IMR-90 (cell line): ENCODE measurements at regions not wholly inside any gene's neighbourhood (a gene's known extent, or its start where the extent isn't known, plus 50 kb on each side); places are given as distances from the start of the nearest gene placed in this dataset.

Experiments used
- ATAC-seq: fragments of 200-7000 bp; cut with Tn5 transposase; 2 replicates; pipeline ENCODE4 v1.9.1; 2020; ENCODE audit warnings: low read depth, mild to moderate bottlenecking, moderate library complexity
- BruUV-seq: library from RNA; stranded (reverse); fragments of 400-500 nt; replicated peaks from 2 replicates; lab custom pipeline; 2021; lab: Mats Ljungman, UMichigan
- CTCF ChIA-PET: fragments of 300-600 bp; formaldehyde crosslinking; extraction: SDS; loops from one replicate; lab custom pipeline; 2021; ENCODE audit warnings: antibody characterized with exemption; lab: Yijun Ruan, JAX
- POLR2A ChIA-PET: fragments of 300-600 bp; sonication (Branson Sonifier 250); formaldehyde crosslinking; loops from one replicate; lab custom pipeline; 2022; ENCODE audit warnings: antibody characterized with exemption; ENCODE audit not compliant: unreplicated experiment; lab: Charles Lee
- DNase-seq: peaks from one replicate; pipeline ENCODE4 v3.0.0; 2013
- H2AFZ ChIP-seq: replicated peaks from 2 replicates; pipeline ENCODE3; 2013; ENCODE audit warnings: low read length, mild to moderate bottlenecking; ENCODE audit not compliant: poor library complexity
- H2AK5ac ChIP-seq: 2 replicates; pipeline ENCODE4 v1.6.1; 2013; ENCODE audit warnings: low read depth, low read length, inconsistent platforms
- H2AK9ac ChIP-seq: replicated peaks from 2 replicates; pipeline ENCODE3; 2013; ENCODE audit warnings: mild to moderate bottlenecking, low read depth, low read length, moderate library complexity; ENCODE audit not compliant: poor library complexity
- H2BK120ac ChIP-seq: 2 replicates; pipeline ENCODE4 v1.6.1; 2013; ENCODE audit warnings: low read depth, low read length, inconsistent platforms
- H2BK15ac ChIP-seq: 3 replicates; pipeline ENCODE4 v1.6.1; 2013; ENCODE audit warnings: low read depth, low read length, inconsistent platforms
- H2BK20ac ChIP-seq: 2 replicates; pipeline ENCODE4 v1.6.1; 2013; ENCODE audit warnings: low read depth, mild to moderate bottlenecking, inconsistent platforms, low read length, moderate library complexity
- H2BK5ac ChIP-seq: 2 replicates; pipeline ENCODE4 v1.6.1; 2013; ENCODE audit warnings: mild to moderate bottlenecking, low read depth, low read length, inconsistent platforms; ENCODE audit not compliant: poor library complexity, severe bottlenecking
- H3K14ac ChIP-seq: replicated peaks from 2 replicates; pipeline ENCODE4 v1.6.1; 2013; ENCODE audit warnings: low read depth, low read length, inconsistent platforms
- H3K18ac ChIP-seq: 2 replicates; pipeline ENCODE4 v1.6.1; 2013; ENCODE audit warnings: low read depth, low read length, control low read depth
- H3K23ac ChIP-seq: 2 replicates; pipeline ENCODE4 v1.6.1; 2013; ENCODE audit warnings: low read depth, low read length, inconsistent platforms
- H3K27ac ChIP-seq: 2 replicates; pipeline ENCODE4 v1.5.1; 2013; ENCODE audit warnings: mild to moderate bottlenecking, control low read depth, low read length; ENCODE audit not compliant: insufficient read depth
- H3K27me3 ChIP-seq: 2 replicates; pipeline ENCODE4 v1.6.1; 2013; ENCODE audit warnings: low read length; ENCODE audit not compliant: control insufficient read depth, insufficient read depth
- H3K36me3 ChIP-seq: 2 replicates; pipeline ENCODE4 v1.6.1; 2013; ENCODE audit warnings: low read length, mixed read lengths; ENCODE audit not compliant: control insufficient read depth, insufficient read depth
- H3K4ac ChIP-seq: 2 replicates; pipeline ENCODE4 v1.6.1; 2013; ENCODE audit warnings: low read depth, low read length, inconsistent platforms
- H3K4me1 ChIP-seq: 2 replicates; pipeline ENCODE4 v1.6.1; 2013; ENCODE audit warnings: low read length, mixed read lengths; ENCODE audit not compliant: control insufficient read depth, insufficient read depth
- H3K4me2 ChIP-seq: 2 replicates; pipeline ENCODE4 v1.6.1; 2013; ENCODE audit warnings: low read depth, mild to moderate bottlenecking, control low read depth, low read length, moderate library complexity
- H3K4me3 ChIP-seq: 2 replicates; pipeline ENCODE4 v1.5.1; 2013; ENCODE audit warnings: low read depth, mild to moderate bottlenecking, control low read depth, low read length, moderate library complexity; ENCODE audit not compliant: insufficient read depth
- H3K56ac ChIP-seq: 2 replicates; pipeline ENCODE4 v1.6.1; 2013; ENCODE audit warnings: low read length, inconsistent platforms; ENCODE audit not compliant: insufficient read depth; ENCODE audit errors: extremely low read depth
- H3K79me1 ChIP-seq, 2 experiments: 2 replicates each; pipeline ENCODE4 v1.6.1; 2013; ENCODE audit warnings: low read length in 2 of 2, inconsistent platforms in 1 of 2, low read depth in 1 of 2
- H3K9ac ChIP-seq: 2 replicates; pipeline ENCODE4 v1.6.1; 2013; ENCODE audit warnings: low read depth, low read length, control low read depth
- H3K9me1 ChIP-seq: 2 replicates; pipeline ENCODE4 v1.6.1; 2013; ENCODE audit warnings: low read length, inconsistent platforms; ENCODE audit not compliant: insufficient read depth
- H3K9me3 ChIP-seq: 2 replicates; pipeline ENCODE4 v1.6.1; 2013; ENCODE audit warnings: low read length; ENCODE audit not compliant: control insufficient read depth, insufficient read depth
- H4K20me1 ChIP-seq: 2 replicates; pipeline ENCODE4 v1.6.1; 2013; ENCODE audit warnings: low read length, inconsistent platforms; ENCODE audit not compliant: insufficient read depth
- H4K5ac ChIP-seq: 2 replicates; pipeline ENCODE4 v1.6.1; 2013; ENCODE audit warnings: mild to moderate bottlenecking, low read depth, low read length, control low read depth
- H4K8ac ChIP-seq, 2 experiments: 2 replicates each; pipeline ENCODE4 v1.6.1; 2013; ENCODE audit warnings: low read depth in 2 of 2, low read length in 2 of 2, control low read depth in 1 of 2, inconsistent platforms in 1 of 2
- H4K91ac ChIP-seq: 2 replicates; pipeline ENCODE4 v1.6.1; 2013; ENCODE audit warnings: low read depth, low read length, inconsistent platforms; ENCODE audit not compliant: insufficient read depth
- BHLHE40 ChIP-seq: fragments of 150-350 bp; IDR thresholded peaks from 2 replicates; pipeline ENCODE4 v1.6.1; 2016; ENCODE audit warnings: mild to moderate bottlenecking, low read depth, low read length
- CEBPB ChIP-seq: IDR thresholded peaks from 2 replicates; pipeline ENCODE4 v1.6.1; 2012; ENCODE audit warnings: low read depth, low read length, improper control_type of control experiment
- CHD1 ChIP-seq: IDR thresholded peaks from 2 replicates; pipeline ENCODE4 v1.6.1; 2012; ENCODE audit warnings: low read depth, low read length, improper control_type of control experiment
- FOS ChIP-seq: fragments of 150-350 bp; IDR thresholded peaks from 2 replicates; pipeline ENCODE4 v1.6.1; 2016; ENCODE audit warnings: low read depth, low read length
- MAFK ChIP-seq: IDR thresholded peaks from 2 replicates; pipeline ENCODE4 v1.6.1; 2012; ENCODE audit warnings: low read depth, low read length, improper control_type of control experiment
- MAZ ChIP-seq: IDR thresholded peaks from 2 replicates; pipeline ENCODE4 v1.6.1; 2012; ENCODE audit warnings: low read depth, mild to moderate bottlenecking, low read length, improper control_type of control experiment, moderate library complexity, borderline replicate concordance
- MXI1 ChIP-seq: IDR thresholded peaks from 2 replicates; pipeline ENCODE4 v1.6.1; 2012; ENCODE audit warnings: low read depth, mild to moderate bottlenecking, low read length, moderate library complexity, borderline replicate concordance
- POLR2A ChIP-seq: IDR thresholded peaks from 2 replicates; pipeline ENCODE4 v1.6.1; 2012; ENCODE audit warnings: mild to moderate bottlenecking, low read depth, low read length
- RAD21 ChIP-seq: IDR thresholded peaks from 2 replicates; pipeline ENCODE4 v1.6.1; 2012; ENCODE audit warnings: low read length, improper control_type of control experiment
- RCOR1 ChIP-seq: IDR thresholded peaks from 2 replicates; pipeline ENCODE4 v1.6.1; 2012; ENCODE audit warnings: mild to moderate bottlenecking, low read length, improper control_type of control experiment; ENCODE audit not compliant: insufficient replicate concordance
- RFX5 ChIP-seq: IDR thresholded peaks from 2 replicates; pipeline ENCODE4 v1.8.0; 2012; ENCODE audit warnings: low read depth, mild to moderate bottlenecking, low read length, moderate library complexity
- SMC3 ChIP-seq: fragments of 150-350 bp; IDR thresholded peaks from 2 replicates; pipeline ENCODE4 v1.6.1; 2016; ENCODE audit warnings: low read depth, mild to moderate bottlenecking, antibody characterized with exemption, low read length, moderate library complexity
- WGBS, 2 experiments: methylation state at CpG; one replicate each; pipeline versions ENCODE4 v1.1.5 to v1.1.7; 2013; ENCODE audit warnings: missing lambda C conversion rate in 2 of 2; ENCODE audit not compliant: insufficient read length in 1 of 2; ENCODE audit errors: extremely low coverage in 2 of 2; 5-methylcytosine and 5-hydroxymethylcytosine counted together
- dilution Hi-C: fragments of 300-500 bp; cut with HindIII; formaldehyde crosslinking; loops from one replicate; pipeline ENCODE4 v1.14.3; 2018; ENCODE audit warnings: low sequenced_read_pairs; ENCODE audit not compliant: unreplicated experiment
- in situ Hi-C: fragments of 300-500 bp; cut with MboI; formaldehyde crosslinking; loops from 3 replicates; pipeline ENCODE4 v1.14.3; 2019; ENCODE audit warnings: low sequenced_read_pairs, inconsistent platforms, mixed read lengths
- intact Hi-C: fragments of 100-400 bp; cut with micrococcal nuclease; formaldehyde crosslinking; loops from 2 replicates; pipeline ENCODE4 v1.10.0; 2022
- TF ChIP-seq, protein P1 (sequence below): conservative IDR thresholded peaks from 2 replicates; pipeline ENCODE4 v1.5.1; 2012; ENCODE audit warnings: mild to moderate bottlenecking, low read depth, low read length, improper control_type of control experiment
- TF ChIP-seq, protein P2 (sequence below): fragments of 150-350 bp; IDR thresholded peaks from 2 replicates; pipeline ENCODE4 v1.6.1; 2016; ENCODE audit warnings: low read depth, mild to moderate bottlenecking, low read length, moderate library complexity, borderline replicate concordance
- TF ChIP-seq, protein P3 (sequence below): fragments of 150-350 bp; IDR thresholded peaks from 2 replicates; pipeline ENCODE4 v1.6.1; 2017; ENCODE audit warnings: mild to moderate bottlenecking, antibody characterized with exemption, low read length, low read depth

DNA sequence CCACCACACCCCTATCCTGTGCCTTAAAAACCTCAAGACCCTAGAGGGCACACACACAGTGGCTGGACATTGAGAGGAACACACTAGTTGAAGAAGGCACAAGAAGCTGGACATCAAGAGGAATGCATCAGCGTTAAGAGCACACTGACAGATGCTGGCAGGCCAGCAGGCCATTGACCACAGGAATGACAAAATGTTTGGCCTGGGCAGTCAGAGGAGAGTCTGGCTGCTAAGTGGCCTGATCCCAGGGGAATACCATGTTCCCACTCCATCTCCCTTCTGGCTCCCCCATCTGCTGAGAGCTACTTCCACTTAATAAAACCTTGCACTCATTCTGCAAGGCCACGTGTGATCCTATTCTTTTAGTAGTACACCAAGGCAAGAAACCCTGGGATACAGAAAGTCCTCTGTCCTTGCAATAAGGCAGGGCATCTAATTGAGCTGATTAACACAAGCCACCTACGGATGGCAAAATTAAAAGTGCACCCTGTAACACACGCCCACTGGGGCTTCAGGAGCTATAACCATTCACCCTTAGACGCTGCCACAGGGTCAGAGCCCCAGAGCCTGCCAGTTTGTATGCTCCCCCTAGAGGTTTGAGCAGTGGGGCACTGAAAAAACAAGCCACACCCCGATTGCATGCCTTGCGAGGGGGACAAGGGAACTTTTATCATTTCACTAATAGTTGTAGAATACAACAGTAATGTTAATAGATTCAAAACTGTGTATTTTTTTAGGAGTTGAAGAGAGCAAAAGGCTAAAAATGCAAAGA lies 1216.1 kb upstream of the NCAM2 start:
- H4K91ac ChIP-seq: no peak overlapping the region
- H3K27me3 ChIP-seq: no peaks in the 10 kb centered on the region
- H3K27ac ChIP-seq: no peak overlapping the region
- no peak overlapping the region for H3K4me3 ChIP-seq
- H3K9me1 ChIP-seq: no peaks in the 10 kb centered on the region
- no peak overlapping the region for H3K18ac ChIP-seq
- BruUV-seq: no TSS peak
- H2AK9ac ChIP-seq: no peak overlapping the region
- POLR2A ChIA-PET: no interaction called here
- CTCF ChIA-PET: no interaction called here
- no peaks in the 10 kb centered on the region for H4K20me1 ChIP-seq
- H2AK5ac ChIP-seq: no peak overlapping the region
- DNase-seq (no peak), ATAC-seq (no peak)
- H3K4ac ChIP-seq: no peak overlapping the region
- H2BK5ac ChIP-seq: no peak overlapping the region
- no peak overlapping the region for H3K14ac ChIP-seq
- H3K56ac ChIP-seq: no peak overlapping the region
- H3K36me3 ChIP-seq: no peaks in the 10 kb centered on the region
- no peak overlapping the region for H3K9ac ChIP-seq
- no peak overlapping the region for H3K4me2 ChIP-seq
- TF ChIP-seq RFX5 (no peak), FOS (no peak), RAD21 (no peak), MXI1 (no peak), RCOR1 (no peak), POLR2A (no peak), BHLHE40 (no peak), CHD1 (no peak), CEBPB (no peak), MAZ (no peak), MAFK (no peak), SMC3 (no peak)
- TF ChIP-seq, protein P1, sequence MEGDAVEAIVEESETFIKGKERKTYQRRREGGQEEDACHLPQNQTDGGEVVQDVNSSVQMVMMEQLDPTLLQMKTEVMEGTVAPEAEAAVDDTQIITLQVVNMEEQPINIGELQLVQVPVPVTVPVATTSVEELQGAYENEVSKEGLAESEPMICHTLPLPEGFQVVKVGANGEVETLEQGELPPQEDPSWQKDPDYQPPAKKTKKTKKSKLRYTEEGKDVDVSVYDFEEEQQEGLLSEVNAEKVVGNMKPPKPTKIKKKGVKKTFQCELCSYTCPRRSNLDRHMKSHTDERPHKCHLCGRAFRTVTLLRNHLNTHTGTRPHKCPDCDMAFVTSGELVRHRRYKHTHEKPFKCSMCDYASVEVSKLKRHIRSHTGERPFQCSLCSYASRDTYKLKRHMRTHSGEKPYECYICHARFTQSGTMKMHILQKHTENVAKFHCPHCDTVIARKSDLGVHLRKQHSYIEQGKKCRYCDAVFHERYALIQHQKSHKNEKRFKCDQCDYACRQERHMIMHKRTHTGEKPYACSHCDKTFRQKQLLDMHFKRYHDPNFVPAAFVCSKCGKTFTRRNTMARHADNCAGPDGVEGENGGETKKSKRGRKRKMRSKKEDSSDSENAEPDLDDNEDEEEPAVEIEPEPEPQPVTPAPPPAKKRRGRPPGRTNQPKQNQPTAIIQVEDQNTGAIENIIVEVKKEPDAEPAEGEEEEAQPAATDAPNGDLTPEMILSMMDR: no peak
- TF ChIP-seq, protein P2, sequence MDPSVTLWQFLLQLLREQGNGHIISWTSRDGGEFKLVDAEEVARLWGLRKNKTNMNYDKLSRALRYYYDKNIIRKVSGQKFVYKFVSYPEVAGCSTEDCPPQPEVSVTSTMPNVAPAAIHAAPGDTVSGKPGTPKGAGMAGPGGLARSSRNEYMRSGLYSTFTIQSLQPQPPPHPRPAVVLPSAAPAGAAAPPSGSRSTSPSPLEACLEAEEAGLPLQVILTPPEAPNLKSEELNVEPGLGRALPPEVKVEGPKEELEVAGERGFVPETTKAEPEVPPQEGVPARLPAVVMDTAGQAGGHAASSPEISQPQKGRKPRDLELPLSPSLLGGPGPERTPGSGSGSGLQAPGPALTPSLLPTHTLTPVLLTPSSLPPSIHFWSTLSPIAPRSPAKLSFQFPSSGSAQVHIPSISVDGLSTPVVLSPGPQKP: no peak
- TF ChIP-seq, protein P3, sequence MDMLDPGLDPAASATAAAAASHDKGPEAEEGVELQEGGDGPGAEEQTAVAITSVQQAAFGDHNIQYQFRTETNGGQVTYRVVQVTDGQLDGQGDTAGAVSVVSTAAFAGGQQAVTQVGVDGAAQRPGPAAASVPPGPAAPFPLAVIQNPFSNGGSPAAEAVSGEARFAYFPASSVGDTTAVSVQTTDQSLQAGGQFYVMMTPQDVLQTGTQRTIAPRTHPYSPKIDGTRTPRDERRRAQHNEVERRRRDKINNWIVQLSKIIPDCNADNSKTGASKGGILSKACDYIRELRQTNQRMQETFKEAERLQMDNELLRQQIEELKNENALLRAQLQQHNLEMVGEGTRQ: no peak
- H2BK120ac ChIP-seq: no peak overlapping the region
- dilution Hi-C loops: no loop called here
- WGBS, 2 experiments: 60% methylated on average over 1 of the region's 7 CpGs; no CpG with 5 or more reads in 1 of the 2 experiments
- no peak overlapping the region for H2BK15ac ChIP-seq
- H3K79me1 ChIP-seq: no peaks in the 10 kb centered on the region
- no peak overlapping the region for H4K8ac ChIP-seq
- H2BK20ac ChIP-seq: no peak overlapping the region
- no peak overlapping the region for H3K23ac ChIP-seq
- in situ Hi-C loops: no loop called here
- H3K4me1 ChIP-seq: no peaks in the 10 kb centered on the region
- no peak overlapping the region for H4K5ac ChIP-seq
- peaks cover 14% of the 10 kb centered on the region for H3K9me3 ChIP-seq
- intact Hi-C loops: no loop called here
- H2AFZ ChIP-seq: no peak overlapping the region
